Fibroblast of lung (primary cell): ENCODE measurements at regions not wholly inside any gene's neighbourhood (a gene's known extent, or its start where the extent isn't known, plus 50 kb on each side); places are given as distances from the start of the nearest gene placed in this dataset.

Source experiments
- DNase-seq, 2 donors: peaks; one replicate each; pipeline versions ENCODE4 v3.0.0 to v3.0.0-alpha.2; 2010; ENCODE audit warnings: low read depth in 2 of 2
- H2AFZ ChIP-seq: 2 replicates; pipeline ENCODE4 v1.5.1; 2012; ENCODE audit warnings: low read length, control low read depth, inconsistent platforms
- H3K27ac ChIP-seq: 2 replicates; pipeline ENCODE4 v1.5.1; 2011; ENCODE audit warnings: low read length, control low read depth; ENCODE audit not compliant: insufficient read depth
- H3K27me3 ChIP-seq: 2 replicates; pipeline ENCODE4 v1.5.1; 2011; ENCODE audit warnings: mild to moderate bottlenecking, low read length; ENCODE audit not compliant: control insufficient read depth, insufficient read depth
- H3K36me3 ChIP-seq: 2 replicates; pipeline ENCODE4 v1.5.1; 2011; ENCODE audit warnings: low read length; ENCODE audit not compliant: control insufficient read depth, insufficient read depth
- H3K4me1 ChIP-seq: 2 replicates; pipeline ENCODE4 v1.5.1; 2011; ENCODE audit warnings: low read length; ENCODE audit not compliant: control insufficient read depth, insufficient read depth; ENCODE audit errors: extremely low read depth
- H3K4me2 ChIP-seq: 2 replicates; pipeline ENCODE4 v1.5.1; 2011; ENCODE audit warnings: low read length, control low read depth; ENCODE audit not compliant: insufficient read depth; ENCODE audit errors: extremely low read depth
- H3K4me3 ChIP-seq, 4 experiments: fragments of 200-600 bp in 1 of 4; sonication (generic) in 1 of 4; replicated peaks in 1 of 4; 2 replicates each; pipeline ENCODE4 v1.5.1; 2011 to 2016; ENCODE audit warnings: low read length in 4 of 4, low read depth in 3 of 4, mild to moderate bottlenecking in 3 of 4, control low read depth in 2 of 4, inconsistent platforms in 1 of 4, mixed read lengths in 1 of 4; ENCODE audit not compliant: insufficient read depth in 1 of 4; ENCODE audit errors: control extremely low read depth in 1 of 4
- H3K79me2 ChIP-seq: 2 replicates; pipeline ENCODE4 v1.5.1; 2012; ENCODE audit warnings: mild to moderate bottlenecking, low read length, inconsistent platforms; ENCODE audit not compliant: control insufficient read depth, insufficient read depth
- H3K9ac ChIP-seq: 2 replicates; pipeline ENCODE4 v1.5.1; 2011; ENCODE audit warnings: mild to moderate bottlenecking, low read length, control low read depth; ENCODE audit not compliant: insufficient read depth
- H3K9me3 ChIP-seq: 2 replicates; pipeline ENCODE4 v1.5.1; 2012; ENCODE audit warnings: low read depth, low read length; ENCODE audit not compliant: control insufficient read depth, insufficient read depth
- H4K20me1 ChIP-seq: 2 replicates; pipeline ENCODE4 v1.5.1; 2011; ENCODE audit warnings: low read length; ENCODE audit not compliant: control insufficient read depth, insufficient read depth; ENCODE audit errors: extremely low read depth
- EZH2 ChIP-seq: IDR thresholded peaks from 2 replicates; pipeline ENCODE4 v1.5.1; 2012; ENCODE audit warnings: low read length, control low read depth, mild to moderate bottlenecking; ENCODE audit errors: missing control alignments
- TF ChIP-seq, protein P1 (sequence below), 2 donors: IDR thresholded peaks in 1 of 2; conservative IDR thresholded peaks in 1 of 2; 1 replicate in 1 of 2; 2 replicates in 1 of 2; pipeline ENCODE4 v1.5.1; 2011 to 2012; ENCODE audit warnings: low read length in 2 of 2, control low read depth in 1 of 2, inconsistent platforms in 1 of 2, low read depth in 1 of 2, mild to moderate bottlenecking in 1 of 2

DNA sequence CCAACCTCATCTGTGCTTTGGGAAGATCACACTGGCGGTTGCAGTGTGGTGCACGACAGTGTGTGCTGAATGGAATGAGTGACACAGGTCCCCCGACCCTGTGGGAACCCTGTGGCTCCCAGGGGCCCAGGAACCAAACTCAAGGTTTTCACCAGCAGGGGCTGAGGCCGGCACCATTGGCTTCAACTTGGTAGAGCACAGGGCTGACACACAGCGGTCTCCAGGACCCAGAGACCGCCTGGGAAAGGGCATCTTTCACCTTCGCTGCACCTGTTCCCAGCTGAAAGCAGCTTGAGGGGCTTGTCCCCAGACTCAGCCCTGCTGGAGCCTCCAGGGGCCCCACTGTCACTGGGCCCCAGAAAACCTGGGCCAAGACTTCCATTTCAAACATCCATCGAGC lies 59.0 kb upstream of the ODC1 start:
- Histone ChIP-seq H3K9me3 (no peaks in the 10 kb centered on the region), H4K20me1 (no peaks in the 10 kb centered on the region), H3K36me3 (no peaks in the 10 kb centered on the region), H3K4me2 (no peak overlapping the region), H3K27me3 (peaks cover 12% of the 10 kb centered on the region), H3K27ac (no peak overlapping the region), H3K4me3 (no peak overlapping the region), H3K4me1 (no peaks in the 10 kb centered on the region), H2AFZ (no peak overlapping the region), H3K79me2 (no peaks in the 10 kb centered on the region), H3K9ac (no peak overlapping the region)
- DNase-seq: no peak
- TF ChIP-seq, protein P1, sequence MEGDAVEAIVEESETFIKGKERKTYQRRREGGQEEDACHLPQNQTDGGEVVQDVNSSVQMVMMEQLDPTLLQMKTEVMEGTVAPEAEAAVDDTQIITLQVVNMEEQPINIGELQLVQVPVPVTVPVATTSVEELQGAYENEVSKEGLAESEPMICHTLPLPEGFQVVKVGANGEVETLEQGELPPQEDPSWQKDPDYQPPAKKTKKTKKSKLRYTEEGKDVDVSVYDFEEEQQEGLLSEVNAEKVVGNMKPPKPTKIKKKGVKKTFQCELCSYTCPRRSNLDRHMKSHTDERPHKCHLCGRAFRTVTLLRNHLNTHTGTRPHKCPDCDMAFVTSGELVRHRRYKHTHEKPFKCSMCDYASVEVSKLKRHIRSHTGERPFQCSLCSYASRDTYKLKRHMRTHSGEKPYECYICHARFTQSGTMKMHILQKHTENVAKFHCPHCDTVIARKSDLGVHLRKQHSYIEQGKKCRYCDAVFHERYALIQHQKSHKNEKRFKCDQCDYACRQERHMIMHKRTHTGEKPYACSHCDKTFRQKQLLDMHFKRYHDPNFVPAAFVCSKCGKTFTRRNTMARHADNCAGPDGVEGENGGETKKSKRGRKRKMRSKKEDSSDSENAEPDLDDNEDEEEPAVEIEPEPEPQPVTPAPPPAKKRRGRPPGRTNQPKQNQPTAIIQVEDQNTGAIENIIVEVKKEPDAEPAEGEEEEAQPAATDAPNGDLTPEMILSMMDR (conservative IDR thresholded peaks at IDR 0.05 in 1 of 2, IDR thresholded peaks at IDR 0.05 in 1 of 2; ENCODE audit: low read depth in 1 of 2, low read length in 2 of 2): no peak

DNA sequence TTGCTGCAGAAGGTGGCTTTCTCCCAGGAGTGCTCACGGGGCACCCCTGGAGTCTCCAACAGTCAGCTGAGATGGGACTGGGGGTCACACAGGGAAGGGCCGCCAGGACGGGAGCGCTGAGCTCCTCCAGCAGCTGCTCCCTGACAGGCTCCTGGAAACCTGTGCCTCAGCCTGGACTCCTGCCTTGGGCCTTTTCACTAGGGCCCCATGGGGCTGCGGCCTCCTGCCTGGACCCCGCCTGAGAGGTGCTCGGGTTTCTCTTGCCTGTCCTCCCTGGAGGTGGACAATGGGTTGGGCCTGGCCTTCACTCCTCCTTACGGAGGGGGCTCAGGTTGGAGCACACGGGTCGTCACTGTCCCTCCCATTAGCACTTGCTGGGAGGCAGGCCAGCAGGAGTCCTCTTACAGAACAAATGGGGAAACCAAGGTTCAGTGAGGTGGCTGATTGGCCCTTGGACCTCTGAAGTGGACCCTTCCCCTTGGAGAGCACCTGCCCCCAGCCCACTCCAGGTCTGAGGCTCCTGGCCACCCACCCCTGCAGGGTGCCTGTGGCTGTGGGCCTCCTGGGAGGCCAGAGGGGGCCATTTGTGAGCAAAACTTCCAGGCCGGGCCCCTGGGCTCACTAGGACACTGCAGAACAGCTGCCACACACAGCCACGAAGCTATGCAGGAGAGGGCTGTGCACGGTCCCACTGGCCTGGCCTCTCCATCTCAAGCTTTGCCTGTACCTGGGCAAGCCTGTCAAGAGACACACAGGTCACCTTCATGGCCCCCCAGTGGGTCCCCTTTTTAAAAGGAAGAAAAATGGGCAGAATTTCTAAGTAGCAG lies 57.1 kb upstream of the ODC1 start:
- Histone ChIP-seq H3K79me2 (no peaks in the 10 kb centered on the region), H4K20me1 (no peaks in the 10 kb centered on the region), H3K27me3 (peaks cover 12% of the 10 kb centered on the region), H3K4me1 (no peaks in the 10 kb centered on the region), H3K4me2 (no peak overlapping the region), H3K9me3 (no peaks in the 10 kb centered on the region), H3K9ac (no peak overlapping the region), H3K4me3 (no peak overlapping the region), H2AFZ (no peak overlapping the region), H3K36me3 (no peaks in the 10 kb centered on the region), H3K27ac (no peak overlapping the region)
- no peak for TF ChIP-seq EZH2
- TF ChIP-seq, protein P1 (conservative IDR thresholded peaks at IDR 0.05 in 1 of 2, IDR thresholded peaks at IDR 0.05 in 1 of 2; ENCODE audit: low read depth in 1 of 2, low read length in 2 of 2): no peak
- DNase-seq: no peak

DNA sequence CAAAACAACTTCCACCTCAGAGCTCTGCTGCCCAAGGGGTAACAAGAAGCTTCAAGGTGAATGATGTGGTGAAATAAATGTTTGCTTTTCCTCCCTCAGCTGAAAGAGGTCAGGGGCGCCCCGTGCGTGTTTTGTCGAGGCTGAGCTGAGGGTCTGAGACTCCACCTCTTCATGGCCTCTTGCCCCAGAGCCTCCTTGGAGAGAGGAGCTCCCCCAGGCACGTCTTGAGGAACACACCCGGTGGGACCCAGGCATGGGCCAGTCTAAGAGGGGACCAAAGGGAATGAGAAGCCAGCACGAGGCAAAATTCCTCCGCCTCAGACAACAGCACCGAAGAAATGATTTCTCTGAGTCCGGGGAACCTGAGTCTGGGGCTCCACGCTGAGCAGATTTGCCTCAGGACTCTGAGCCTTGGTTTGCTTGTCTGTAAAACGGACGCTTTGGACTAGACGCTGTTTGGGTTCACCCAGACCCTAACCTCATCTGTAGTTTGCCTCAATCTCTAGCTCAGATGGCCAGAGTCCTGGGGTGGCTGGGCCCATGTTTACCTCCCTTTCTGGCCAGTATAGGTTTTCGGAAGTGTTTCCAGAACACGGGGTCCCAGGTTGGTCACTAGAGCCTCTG lies 56.4 kb upstream of the ODC1 start:
- Histone ChIP-seq H3K9ac (no peak overlapping the region), H3K27ac (no peak overlapping the region), H3K4me2 (no peak overlapping the region), H2AFZ (no peak overlapping the region), H3K27me3 (peaks cover 12% of the 10 kb centered on the region), H3K79me2 (no peaks in the 10 kb centered on the region), H3K9me3 (no peaks in the 10 kb centered on the region), H3K4me1 (no peaks in the 10 kb centered on the region), H3K36me3 (no peaks in the 10 kb centered on the region), H4K20me1 (no peaks in the 10 kb centered on the region), H3K4me3 (no peak overlapping the region)
- no peak for DNase-seq
- TF ChIP-seq, protein P1 (conservative IDR thresholded peaks at IDR 0.05 in 1 of 2, IDR thresholded peaks at IDR 0.05 in 1 of 2; ENCODE audit: low read depth in 1 of 2, low read length in 2 of 2): no peak
- TF ChIP-seq EZH2: no peak
